GM12878 (cell line): ENCODE measurements at regions not wholly inside any gene's neighbourhood (a gene's known extent, or its start where the extent isn't known, plus 50 kb on each side); places are given as distances from the start of the nearest gene placed in this dataset.

Source experiments
- ATAC-seq: fragments of 200-7000 bp; cut with Tn5 transposase; 3 replicates; pipeline ENCODE4 v1.9.1; 2020; ENCODE audit warnings: mild to moderate bottlenecking, moderate library complexity
- BruUV-seq: library from RNA; stranded (reverse); fragments of 400-500 nt; replicated peaks from 2 replicates; lab custom pipeline; 2021; lab: Mats Ljungman, UMichigan
- CTCF ChIA-PET: fragments of 300-600 bp; sonication (Branson Sonifier 250); formaldehyde crosslinking; extraction: SDS; loops from one replicate; lab custom pipeline; 2021; ENCODE audit warnings: inconsistent platforms; lab: Yijun Ruan, JAX
- POLR2A ChIA-PET: fragments of 350-600 bp; formaldehyde crosslinking; extraction: SDS; loops from one replicate; lab custom pipeline; 2021; ENCODE audit warnings: inconsistent platforms; lab: Charles Lee
- RAD21 ChIA-PET: fragments of 300-600 bp; sonication (Branson Sonifier 250); formaldehyde crosslinking; loops from one replicate; lab custom pipeline; 2023; ENCODE audit warnings: antibody characterized with exemption; ENCODE audit not compliant: unreplicated experiment; lab: Charles Lee
- SMC1A ChIA-PET: fragments of 300-600 bp; sonication (Branson Sonifier 250); formaldehyde crosslinking; loops from one replicate; lab custom pipeline; 2023; ENCODE audit not compliant: unreplicated experiment, uncharacterized antibody; lab: Charles Lee
- DNase-seq: peaks from one replicate; pipeline ENCODE4 v3.0.0-alpha.2; 2011; ENCODE audit warnings: low read depth, low spot score
- FAIRE-seq: peaks from 3 replicates; lab custom pipeline; 2011; peaks lifted over from hg19 to GRCh38; lab: Jason Lieb, UNC
- H2AFZ ChIP-seq: 2 replicates; pipeline ENCODE4 v1.6.0; 2011; ENCODE audit warnings: low read depth, low read length, control low read depth; ENCODE audit not compliant: control insufficient read depth
- H3K27ac ChIP-seq: 2 replicates; pipeline ENCODE4 v1.5.1; 2011; ENCODE audit warnings: control low read depth; ENCODE audit not compliant: control insufficient read depth, insufficient read depth
- H3K27me3 ChIP-seq, 2 experiments: replicated peaks in 1 of 2; 2 replicates each; pipeline versions ENCODE4 v1.6.0 to v1.6.1; 2011; ENCODE audit warnings: low read length in 1 of 2; ENCODE audit not compliant: control insufficient read depth in 2 of 2, insufficient read depth in 2 of 2
- H3K36me3 ChIP-seq, 2 experiments: 2 replicates each; pipeline ENCODE4 v1.5.1; 2011; ENCODE audit warnings: low read length in 1 of 2; ENCODE audit not compliant: control insufficient read depth in 2 of 2, insufficient read depth in 2 of 2
- H3K4me1 ChIP-seq: 2 replicates; pipeline ENCODE4 v1.6.1; 2011; ENCODE audit warnings: mild to moderate bottlenecking, low read length, moderate library complexity, mixed read lengths; ENCODE audit not compliant: control insufficient read depth, insufficient read depth
- H3K4me2 ChIP-seq: 2 replicates; pipeline ENCODE4 v1.6.0; 2011; ENCODE audit warnings: control low read depth; ENCODE audit not compliant: control insufficient read depth, insufficient read depth
- H3K4me3 ChIP-seq: fragments of 200-600 bp; sonication (generic); 2 replicates; pipeline ENCODE4 v1.5.1; 2016
- H3K79me2 ChIP-seq: 2 replicates; pipeline ENCODE4 v1.6.0; 2011; ENCODE audit warnings: low read length; ENCODE audit not compliant: control insufficient read depth, insufficient read depth
- H3K9ac ChIP-seq: 2 replicates; pipeline ENCODE4 v1.8.0; 2011; ENCODE audit warnings: low read length, control low read depth, mixed read lengths; ENCODE audit not compliant: control insufficient read depth, insufficient read depth
- H3K9me3 ChIP-seq: replicated peaks from 3 replicates; pipeline ENCODE4 v1.5.1; 2011; ENCODE audit warnings: mild to moderate bottlenecking, low read length; ENCODE audit not compliant: control insufficient read depth, insufficient read depth
- H4K20me1 ChIP-seq: 2 replicates; pipeline ENCODE4 v1.6.0; 2011; ENCODE audit not compliant: control insufficient read depth, insufficient read depth
- BCLAF1 ChIP-seq: fragments of 450-650 bp; IDR thresholded peaks from 2 replicates; pipeline ENCODE4 v1.6.1; 2017; ENCODE audit warnings: antibody characterized with exemption, mild to moderate bottlenecking, moderate library complexity
- CHD2 ChIP-seq: IDR thresholded peaks from 2 replicates; pipeline ENCODE4 v1.6.1; 2011; ENCODE audit warnings: low read depth, low read length, improper control_type of control experiment, borderline replicate concordance
- EGR1 ChIP-seq, 2 experiments: IDR thresholded peaks; 1 replicate in 1 of 2; 2 replicates in 1 of 2; pipeline ENCODE4 v1.6.1; 2011 to 2012; ENCODE audit warnings: low read depth in 2 of 2, low read length in 2 of 2, borderline replicate concordance in 1 of 2, mild to moderate bottlenecking in 1 of 2, moderate library complexity in 1 of 2
- IKZF1 ChIP-seq: fragments of 450-650 bp; conservative IDR thresholded peaks from 2 replicates; pipeline ENCODE4 v1.6.1; 2017; ENCODE audit warnings: antibody characterized with exemption, mild to moderate bottlenecking
- IKZF2 ChIP-seq, 2 experiments: fragments of 450-650 bp; IDR thresholded peaks; 2 replicates each; pipeline ENCODE4 v1.6.1; 2017; ENCODE audit warnings: mild to moderate bottlenecking in 2 of 2, moderate library complexity in 2 of 2
- MEF2A ChIP-seq: IDR thresholded peaks from 2 replicates; pipeline ENCODE4 v1.6.1; 2011; ENCODE audit warnings: low read depth, mild to moderate bottlenecking, low read length, moderate library complexity; ENCODE audit not compliant: insufficient read depth
- MLLT1 ChIP-seq: fragments of 450-650 bp; IDR thresholded peaks from 2 replicates; pipeline ENCODE4 v1.6.1; 2016; ENCODE audit warnings: mild to moderate bottlenecking
- MYC ChIP-seq: IDR thresholded peaks from 2 replicates; pipeline ENCODE4 v1.6.1; 2011; ENCODE audit warnings: mild to moderate bottlenecking, low read length, moderate library complexity, inconsistent platforms; ENCODE audit not compliant: insufficient read depth, insufficient replicate concordance, insufficient read length, severe bottlenecking
- POLR2AphosphoS2 ChIP-seq: IDR thresholded peaks from 2 replicates; pipeline ENCODE4 v1.6.1; 2011; ENCODE audit warnings: low read depth, mild to moderate bottlenecking, low read length, improper control_type of control experiment, moderate library complexity
- RAD51 ChIP-seq: fragments of 450-650 bp; IDR thresholded peaks from 2 replicates; pipeline ENCODE4 v1.6.1; 2016; ENCODE audit warnings: moderate library complexity, mild to moderate bottlenecking, inconsistent platforms
- SMAD5 ChIP-seq: IDR thresholded peaks from 2 replicates; pipeline ENCODE4 v1.6.1; 2016; ENCODE audit warnings: antibody characterized with exemption, low read depth
- SP1 ChIP-seq: IDR thresholded peaks from one replicate; pipeline ENCODE4 v1.6.1; 2011; ENCODE audit warnings: low read depth, low read length
- SREBF2 ChIP-seq: IDR thresholded peaks from 2 replicates; pipeline ENCODE4 v1.6.1; 2012; ENCODE audit warnings: mild to moderate bottlenecking, low read length
- ZNF24 ChIP-seq: fragments of 450-650 bp; IDR thresholded peaks from 2 replicates; pipeline ENCODE4 v1.6.1; 2017; ENCODE audit warnings: antibody characterized with exemption, mild to moderate bottlenecking
- WGBS: methylation state at CpG from one replicate; pipeline ENCODE4 v1.1.6; 2016; ENCODE audit warnings: low lambda C conversion rate; ENCODE audit not compliant: insufficient replicate concordance, insufficient coverage; ENCODE audit errors: missing lambda C conversion rate; 5-methylcytosine and 5-hydroxymethylcytosine counted together
- in situ Hi-C: fragments of 300-500 bp; cut with MboI; formaldehyde crosslinking; loops from 9 replicates; pipeline ENCODE4 v1.14.3; 2018; ENCODE audit warnings: mixed read lengths
- intact Hi-C: fragments of 100-400 bp; cut with micrococcal nuclease; formaldehyde crosslinking; loops from one replicate; pipeline ENCODE4 v1.14.2; 2022; ENCODE audit not compliant: unreplicated experiment
- TF ChIP-seq, protein P1 (sequence below): fragments of 450-650 bp; IDR thresholded peaks from 2 replicates; pipeline ENCODE4 v1.6.1; 2017; ENCODE audit warnings: low read depth, mild to moderate bottlenecking, moderate library complexity
- TF ChIP-seq, protein P2 (sequence below): fragments of 450-650 bp; IDR thresholded peaks from 2 replicates; pipeline ENCODE4 v1.6.1; 2017; ENCODE audit warnings: mild to moderate bottlenecking, low read depth, inconsistent platforms; ENCODE audit not compliant: poor library complexity, severe bottlenecking

DNA sequence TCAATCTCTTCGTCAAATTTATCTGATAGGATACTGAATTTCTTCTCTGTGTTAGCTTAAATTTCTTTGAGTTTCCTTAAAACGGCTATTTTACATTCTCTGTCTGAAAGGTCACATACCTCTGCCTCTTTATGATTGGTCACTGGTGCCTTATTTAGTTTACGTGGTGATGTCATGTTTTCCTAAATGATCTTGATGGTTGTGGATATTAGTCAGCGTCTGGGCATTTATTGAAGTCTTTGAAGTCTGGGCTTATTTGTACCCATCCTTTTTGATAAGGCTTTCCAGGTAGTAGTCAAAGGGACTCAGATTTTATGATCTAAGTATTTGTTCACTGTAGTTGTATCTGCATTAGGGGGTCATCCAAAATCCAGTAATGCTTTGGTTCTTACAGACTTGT, 1407.5 kb upstream of the LRRTM3 start (continued):
- no peak for TF ChIP-seq MLLT1
- TF ChIP-seq, protein P1, sequence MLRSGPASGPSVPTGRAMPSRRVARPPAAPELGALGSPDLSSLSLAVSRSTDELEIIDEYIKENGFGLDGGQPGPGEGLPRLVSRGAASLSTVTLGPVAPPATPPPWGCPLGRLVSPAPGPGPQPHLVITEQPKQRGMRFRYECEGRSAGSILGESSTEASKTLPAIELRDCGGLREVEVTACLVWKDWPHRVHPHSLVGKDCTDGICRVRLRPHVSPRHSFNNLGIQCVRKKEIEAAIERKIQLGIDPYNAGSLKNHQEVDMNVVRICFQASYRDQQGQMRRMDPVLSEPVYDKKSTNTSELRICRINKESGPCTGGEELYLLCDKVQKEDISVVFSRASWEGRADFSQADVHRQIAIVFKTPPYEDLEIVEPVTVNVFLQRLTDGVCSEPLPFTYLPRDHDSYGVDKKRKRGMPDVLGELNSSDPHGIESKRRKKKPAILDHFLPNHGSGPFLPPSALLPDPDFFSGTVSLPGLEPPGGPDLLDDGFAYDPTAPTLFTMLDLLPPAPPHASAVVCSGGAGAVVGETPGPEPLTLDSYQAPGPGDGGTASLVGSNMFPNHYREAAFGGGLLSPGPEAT, result no peak
- TF ChIP-seq, all 136 proteins: peak for 0

DNA sequence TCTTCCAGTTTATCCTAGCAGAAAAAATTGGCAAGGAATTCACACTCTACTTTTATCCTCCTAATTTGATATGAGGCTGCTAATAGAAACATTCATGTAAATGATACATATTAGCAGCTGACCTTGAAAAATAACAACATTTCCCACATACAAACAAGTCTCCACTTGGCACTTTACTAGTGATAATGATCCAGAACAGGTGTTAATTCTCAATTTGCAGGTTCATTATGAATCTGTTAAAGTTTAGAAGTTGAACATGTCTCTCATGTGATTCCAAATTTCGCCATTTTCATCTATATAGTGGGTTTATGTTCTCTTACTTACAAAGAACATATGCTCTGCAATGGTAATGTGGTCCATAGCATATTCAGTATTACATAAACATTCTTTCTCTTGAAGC, 1396.8 kb upstream of the LRRTM3 start:
- DNase-seq (no peak), ATAC-seq (no peak), FAIRE-seq (no peak)
- H3K9me3 ChIP-seq, result no peaks in the 10 kb centered on the region
- BruUV-seq, result no TSS peak
- intact Hi-C loops (no loop called here), in situ Hi-C loops (no loop called here)
- H2AFZ ChIP-seq, result no peak overlapping the region
- 0% methylated on average over 1 of the region's 1 CpG for WGBS
- H3K36me3 ChIP-seq, result no peaks in the 10 kb centered on the region
- no peak overlapping the region for H3K9ac ChIP-seq
- ChIA-PET RAD21 (no interaction called here), SMC1A (no interaction called here), CTCF (no interaction called here), POLR2A (no interaction called here)
- H4K20me1 ChIP-seq, result no peaks in the 10 kb centered on the region
- no peaks in the 10 kb centered on the region for H3K79me2 ChIP-seq
- H3K4me2 ChIP-seq, result no peak overlapping the region
- no peaks in the 10 kb centered on the region for H3K27me3 ChIP-seq
- no peak overlapping the region for H3K4me3 ChIP-seq
- no peaks in the 10 kb centered on the region for H3K4me1 ChIP-seq
- H3K27ac ChIP-seq, result no peak overlapping the region
- TF ChIP-seq SP1, result no peak
- no peak for TF ChIP-seq ZNF24
- TF ChIP-seq BCLAF1, result no peak
- TF ChIP-seq, protein P2, sequence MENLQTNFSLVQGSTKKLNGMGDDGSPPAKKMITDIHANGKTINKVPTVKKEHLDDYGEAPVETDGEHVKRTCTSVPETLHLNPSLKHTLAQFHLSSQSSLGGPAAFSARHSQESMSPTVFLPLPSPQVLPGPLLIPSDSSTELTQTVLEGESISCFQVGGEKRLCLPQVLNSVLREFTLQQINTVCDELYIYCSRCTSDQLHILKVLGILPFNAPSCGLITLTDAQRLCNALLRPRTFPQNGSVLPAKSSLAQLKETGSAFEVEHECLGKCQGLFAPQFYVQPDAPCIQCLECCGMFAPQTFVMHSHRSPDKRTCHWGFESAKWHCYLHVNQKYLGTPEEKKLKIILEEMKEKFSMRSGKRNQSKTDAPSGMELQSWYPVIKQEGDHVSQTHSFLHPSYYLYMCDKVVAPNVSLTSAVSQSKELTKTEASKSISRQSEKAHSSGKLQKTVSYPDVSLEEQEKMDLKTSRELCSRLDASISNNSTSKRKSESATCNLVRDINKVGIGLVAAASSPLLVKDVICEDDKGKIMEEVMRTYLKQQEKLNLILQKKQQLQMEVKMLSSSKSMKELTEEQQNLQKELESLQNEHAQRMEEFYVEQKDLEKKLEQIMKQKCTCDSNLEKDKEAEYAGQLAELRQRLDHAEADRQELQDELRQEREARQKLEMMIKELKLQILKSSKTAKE, result no peak
- TF ChIP-seq IKZF2 (IDR thresholded peaks at IDR 0.05), result no peak
- no peak for TF ChIP-seq RAD51
- TF ChIP-seq POLR2AphosphoS2, result no peak
- TF ChIP-seq EGR1 (IDR thresholded peaks at IDR 0.05; ENCODE audit: borderline replicate concordance in 1 of 2, low read depth in 2 of 2, low read length in 2 of 2), result no peak
- TF ChIP-seq IKZF1, result no peak
- no peak for TF ChIP-seq MYC
- TF ChIP-seq MEF2A, result no peak
- TF ChIP-seq SREBF2, result no peak
- no peak for TF ChIP-seq CHD2
- TF ChIP-seq SMAD5, result no peak
